PC-3 (cell line): ENCODE measurements at regions not wholly inside any gene's neighbourhood (a gene's known extent, or its start where the extent isn't known, plus 50 kb on each side); places are given as distances from the start of the nearest gene placed in this dataset.
A peak's percentile ranks its signal among the peaks of the same experiment; 100 is the strongest.

Experiments
- ATAC-seq: fragments of 200-7000 bp; cut with Tn5 transposase; 2 replicates; pipeline ENCODE4 v1.9.1; 2020; ENCODE audit warnings: mild to moderate bottlenecking, moderate library complexity
- BruUV-seq: library from RNA; stranded (reverse); fragments of 400-500 nt; replicated peaks from 2 replicates; lab custom pipeline; 2021; lab: Mats Ljungman, UMichigan
- CTCF ChIA-PET: fragments of 300-600 bp; sonication (Branson Sonifier 250); formaldehyde crosslinking; loops from one replicate; lab custom pipeline; 2022; ENCODE audit warnings: antibody characterized with exemption; lab: Charles Lee
- POLR2A ChIA-PET: fragments of 300-600 bp; sonication (Branson Sonifier 250); formaldehyde crosslinking; loops from one replicate; lab custom pipeline; 2022; ENCODE audit warnings: antibody characterized with exemption; ENCODE audit not compliant: unreplicated experiment; lab: Charles Lee
- DNase-seq: peaks from one replicate; pipeline ENCODE4 v3.0.0-alpha.2; 2015
- H2AFZ ChIP-seq: fragments of 300-600 bp; sonication (generic); 2 replicates; pipeline ENCODE4 v1.6.0; 2016; ENCODE audit warnings: antibody characterized with exemption, low read length
- H3F3A ChIP-seq: fragments of 300-600 bp; sonication (generic); one replicate; pipeline ENCODE4 v1.6.0; 2017; ENCODE audit warnings: antibody characterized with exemption, low read length, control low read depth, mild to moderate bottlenecking; ENCODE audit not compliant: unreplicated experiment
- H3K27ac ChIP-seq: fragments of 300-600 bp; sonication (generic); 2 replicates; pipeline ENCODE4 v1.5.1; 2016; ENCODE audit warnings: mild to moderate bottlenecking, low read length
- H3K27me3 ChIP-seq: fragments of 300-600 bp; sonication (generic); 2 replicates; pipeline ENCODE4 v1.6.1; 2016; ENCODE audit warnings: low read length, mixed read lengths
- H3K36me3 ChIP-seq: fragments of 300-600 bp; sonication (generic); 2 replicates; pipeline ENCODE4 v1.6.1; 2016; ENCODE audit warnings: low read depth, mixed run types, low read length, mixed read lengths
- H3K4me1 ChIP-seq: fragments of 300-600 bp; sonication (generic); 2 replicates; pipeline ENCODE4 v1.5.1; 2016; ENCODE audit warnings: low read length; ENCODE audit not compliant: insufficient read depth
- H3K4me2 ChIP-seq: fragments of 300-600 bp; sonication (generic); 2 replicates; pipeline ENCODE4 v1.6.0; 2016; ENCODE audit warnings: low read length
- H3K4me3 ChIP-seq: fragments of 300-600 bp; sonication (generic); 2 replicates; pipeline ENCODE4 v1.5.1; 2016; ENCODE audit warnings: mild to moderate bottlenecking, low read length, mixed read lengths
- H3K79me2 ChIP-seq: fragments of 300-600 bp; sonication (generic); 2 replicates; pipeline ENCODE4 v1.6.1; 2017; ENCODE audit warnings: low read length, mixed read lengths
- H3K9ac ChIP-seq: fragments of 300-600 bp; sonication (generic); 2 replicates; pipeline ENCODE4 v1.6.0; 2016; ENCODE audit warnings: mild to moderate bottlenecking, low read length
- H3K9me2 ChIP-seq: fragments of 300-600 bp; sonication (generic); replicated peaks from 2 replicates; pipeline ENCODE4 v1.6.1; 2016; ENCODE audit warnings: mixed run types, low read length, mixed read lengths
- H3K9me3 ChIP-seq: fragments of 300-600 bp; sonication (generic); 2 replicates; pipeline ENCODE4 v1.6.1; 2016; ENCODE audit warnings: low read length, mixed read lengths
- H4K20me1 ChIP-seq: fragments of 300-600 bp; sonication (generic); 2 replicates; pipeline ENCODE4 v1.6.1; 2016; ENCODE audit warnings: low read length, mixed read lengths
- CTCF ChIP-seq: fragments of 300-600 bp; sonication (generic); conservative IDR thresholded peaks from 2 replicates; pipeline ENCODE4 v1.5.1; 2017; ENCODE audit warnings: antibody characterized with exemption, low read depth, mild to moderate bottlenecking, low read length
- EZH2 ChIP-seq: fragments of 300-600 bp; sonication (generic); IDR thresholded peaks from one replicate; pipeline ENCODE4 v1.6.1; 2017; ENCODE audit warnings: antibody characterized with exemption, mild to moderate bottlenecking, low read length; ENCODE audit not compliant: unreplicated experiment
- EZH2phosphoT487 ChIP-seq: fragments of 300-600 bp; sonication (generic); IDR thresholded peaks from 2 replicates; pipeline ENCODE4 v1.6.1; 2018; ENCODE audit warnings: mild to moderate bottlenecking, antibody characterized with exemption, low read length, borderline replicate concordance
- intact Hi-C: fragments of 100-400 bp; cut with micrococcal nuclease; formaldehyde crosslinking; loops from 2 replicates; pipeline ENCODE4 v1.9.0; 2023

GRCh38 chr14:89028462-89029134 lies 204.1 kb downstream of the TTC8 start:
- H3K4me2 ChIP-seq, result no peak overlapping the region
- intact Hi-C loops, result loop anchor here (5.0 kb wide), 2 partner anchors 874 to 909 kb away; no protein-coding TSS in a partner anchor
- no peaks in the 10 kb centered on the region for H3F3A ChIP-seq
- H3K4me1 ChIP-seq, result peaks cover 3% of the 10 kb centered on the region; the same call in 1 of the 2 replicates
- no peaks in the 10 kb centered on the region for H3K79me2 ChIP-seq
- TF ChIP-seq CTCF, result no peak
- no peak for TF ChIP-seq EZH2phosphoT487
- no peak for TF ChIP-seq EZH2
- H3K9me3 ChIP-seq, result no peaks in the 10 kb centered on the region
- H3K4me3 ChIP-seq, result no peak overlapping the region
- no peaks in the 10 kb centered on the region for H4K20me1 ChIP-seq
- no TSS peak for BruUV-seq
- H2AFZ ChIP-seq, result no peak overlapping the region
- H3K9me2 ChIP-seq, result no peaks in the 10 kb centered on the region
- no peak overlapping the region for H3K27ac ChIP-seq
- CTCF ChIA-PET, result no interaction called here
- POLR2A ChIA-PET, result no interaction called here
- DNase-seq (no peak), ATAC-seq (no peak)
- H3K9ac ChIP-seq, result no peak overlapping the region
- H3K27me3 ChIP-seq, result 0 out of 2 replicates have a peak, but pooled peaks cover 3% of the 10 kb centered on the region
- no peaks in the 10 kb centered on the region for H3K36me3 ChIP-seq

GRCh38 chr14:89029961-89030694 lies 205.7 kb downstream of the TTC8 start:
- no peaks in the 10 kb centered on the region for H3K9me3 ChIP-seq
- no peak overlapping the region for H3K4me2 ChIP-seq
- TF ChIP-seq EZH2, result no peak
- no peak for TF ChIP-seq CTCF
- no peak for TF ChIP-seq EZH2phosphoT487
- no peak overlapping the region for H2AFZ ChIP-seq
- peaks cover 3% of the 10 kb centered on the region; the same call in 1 of the 2 replicates for H3K4me1 ChIP-seq
- no peak overlapping the region for H3K9ac ChIP-seq
- H3K27ac ChIP-seq, result no peak overlapping the region
- H3K4me3 ChIP-seq, result no peak overlapping the region
- DNase-seq (peak; percentile 36), ATAC-seq (no peak; the same call in 1 of the 2 replicates)
- H3K36me3 ChIP-seq, result no peaks in the 10 kb centered on the region
- no peaks in the 10 kb centered on the region for H3K9me2 ChIP-seq
- no peaks in the 10 kb centered on the region for H3K79me2 ChIP-seq
- H3F3A ChIP-seq, result no peaks in the 10 kb centered on the region
- 0 out of 2 replicates have a peak, but pooled peaks cover 3% of the 10 kb centered on the region for H3K27me3 ChIP-seq
- BruUV-seq, result no TSS peak
- CTCF ChIA-PET, result no interaction called here
- H4K20me1 ChIP-seq, result no peaks in the 10 kb centered on the region
- POLR2A ChIA-PET, result no interaction called here
- intact Hi-C loops, result loop anchor here (5.0 kb wide), 2 partner anchors 872 to 907 kb away; no protein-coding TSS in a partner anchor
